HG02588 (cell line): ENCODE measurements at regions not wholly inside any gene's neighbourhood (a gene's known extent, or its start where the extent isn't known, plus 50 kb on each side); places are given as distances from the start of the nearest gene placed in this dataset.
A peak's percentile ranks its signal among the peaks of the same experiment; 100 is the strongest.
"Not testable (repeated sequence)": the region's sequence is repeated elsewhere in the genome, so short reads cannot be mapped to it uniquely, and the experiment has no call there.

ENCODE experiments used
- ATAC-seq: cut with Tn5 transposase; IDR thresholded peaks from one replicate; pipeline ENCODE4 v1.9.1; 2021; ENCODE audit warnings: mild to moderate bottlenecking, moderate library complexity; ENCODE audit not compliant: unreplicated experiment

DNA sequence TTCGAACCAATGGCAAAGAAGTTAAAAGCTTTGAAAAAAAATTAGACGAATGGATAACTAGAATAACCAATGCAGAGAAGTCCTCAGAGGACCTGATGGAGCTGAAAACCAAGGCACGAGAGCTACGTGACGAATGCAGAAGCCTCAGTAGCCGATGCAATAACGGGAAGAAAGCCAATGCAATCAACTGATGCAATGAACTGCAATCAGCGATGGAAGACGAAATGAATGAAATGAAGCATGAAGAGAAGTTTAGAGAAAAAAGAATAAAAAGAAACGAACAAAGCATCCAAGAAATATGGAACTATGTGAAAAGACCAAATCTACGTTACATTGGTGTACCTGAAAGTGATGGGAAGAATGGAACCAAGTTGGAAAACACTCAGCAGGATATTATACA, 52.6 kb upstream of the MRPS30 start:
- not testable (repeated sequence) for ATAC-seq

DNA sequence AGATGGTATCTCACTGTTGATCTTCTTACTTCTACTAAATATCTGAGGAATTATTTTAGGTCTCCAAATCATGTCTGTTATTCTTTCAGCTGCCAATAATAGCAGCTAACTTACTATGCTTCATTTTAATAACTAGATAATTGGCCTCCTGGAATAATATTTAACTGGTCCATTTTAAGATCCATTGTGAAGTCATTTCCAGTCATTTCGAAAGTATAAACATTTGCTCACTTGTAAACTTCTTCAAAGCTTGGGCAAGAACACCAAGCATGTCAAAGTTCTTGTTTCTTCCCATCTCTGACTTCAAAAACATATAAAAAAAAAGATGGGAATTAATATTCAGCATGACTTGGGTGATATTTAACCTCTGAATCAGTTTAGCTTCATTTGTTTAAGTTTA, 61.4 kb upstream of the MRPS30 start:
- ATAC-seq: no peak

DNA sequence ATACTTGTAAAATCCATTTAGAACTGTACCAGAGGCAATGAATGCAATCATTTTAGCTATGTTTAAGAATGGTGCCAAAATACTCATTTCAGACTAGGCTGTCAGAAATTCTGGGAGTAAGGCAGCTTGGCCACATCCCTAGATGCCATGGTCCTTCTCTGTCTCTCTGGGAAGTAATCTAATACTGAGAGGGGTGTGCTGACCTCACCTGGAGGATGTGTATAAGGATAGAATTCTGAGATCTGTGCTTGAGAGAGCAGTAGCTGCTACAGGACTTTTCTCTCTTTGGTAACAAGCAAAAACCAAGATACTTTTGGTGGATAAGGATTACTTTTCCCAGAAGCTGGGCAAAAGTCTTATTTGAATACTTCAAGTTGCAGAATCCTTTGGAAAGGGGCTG, 68.1 kb upstream of the MRPS30 start:
- ATAC-seq: no peak

DNA sequence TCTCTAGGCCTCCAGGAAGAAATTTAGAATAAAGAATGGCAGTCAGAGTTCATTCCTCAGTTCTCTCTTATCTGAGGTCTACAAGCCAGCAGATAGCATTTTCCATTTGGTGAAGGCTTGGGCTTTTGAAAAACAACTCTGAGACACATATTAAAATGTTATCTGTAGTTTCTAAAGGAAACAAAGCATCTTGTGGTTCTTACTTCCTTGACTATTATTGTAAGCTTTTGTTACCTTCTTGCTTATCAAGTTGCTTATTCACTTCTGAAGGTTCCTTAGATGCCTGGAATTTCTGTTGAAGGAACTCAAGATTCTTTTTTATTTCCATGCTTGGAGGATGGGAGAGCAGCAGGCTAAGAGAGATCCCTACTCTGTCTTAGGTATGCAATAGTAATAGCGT, 79.2 kb upstream of the MRPS30 start:
- no peak for ATAC-seq

DNA sequence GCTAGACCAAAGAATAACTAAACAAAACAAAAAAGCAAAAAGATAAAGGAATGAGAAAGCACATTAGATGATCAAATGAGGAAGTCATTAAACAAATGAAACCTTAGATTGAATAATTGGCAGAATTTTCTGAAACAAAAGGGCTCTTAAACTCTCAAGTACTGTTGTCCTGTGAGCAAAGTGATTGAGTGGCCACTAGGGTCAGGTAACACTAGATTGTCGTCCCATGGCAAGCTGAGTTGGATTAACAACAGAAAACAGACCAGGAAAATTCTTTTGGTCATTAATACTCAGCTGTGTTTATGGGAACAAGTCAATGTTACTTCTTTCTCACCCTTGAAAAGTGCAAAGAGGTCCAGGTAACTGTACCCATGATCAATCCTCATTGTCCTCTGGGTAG, 81.6 kb upstream of the MRPS30 start:
- ATAC-seq: no peak

DNA sequence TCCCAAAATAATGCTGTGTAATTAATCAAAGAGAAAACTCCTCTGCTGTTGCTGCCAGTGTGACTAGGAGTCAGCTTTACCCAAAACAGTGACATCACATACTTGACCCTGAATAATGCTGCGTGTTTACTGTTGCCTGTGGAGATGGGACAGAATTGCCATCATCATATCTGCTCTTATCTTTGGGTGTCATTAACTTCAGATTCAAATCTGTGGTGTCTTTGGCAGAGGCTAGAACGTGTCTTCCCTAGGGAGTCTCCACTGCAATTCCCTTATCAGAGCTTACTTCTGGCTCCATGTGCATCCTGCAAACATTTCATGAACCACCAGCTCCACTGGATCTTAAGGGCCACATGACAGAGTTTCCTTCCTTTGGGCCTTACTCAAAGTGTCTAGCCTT, 88.9 kb upstream of the MRPS30 start:
- ATAC-seq: no peak

DNA sequence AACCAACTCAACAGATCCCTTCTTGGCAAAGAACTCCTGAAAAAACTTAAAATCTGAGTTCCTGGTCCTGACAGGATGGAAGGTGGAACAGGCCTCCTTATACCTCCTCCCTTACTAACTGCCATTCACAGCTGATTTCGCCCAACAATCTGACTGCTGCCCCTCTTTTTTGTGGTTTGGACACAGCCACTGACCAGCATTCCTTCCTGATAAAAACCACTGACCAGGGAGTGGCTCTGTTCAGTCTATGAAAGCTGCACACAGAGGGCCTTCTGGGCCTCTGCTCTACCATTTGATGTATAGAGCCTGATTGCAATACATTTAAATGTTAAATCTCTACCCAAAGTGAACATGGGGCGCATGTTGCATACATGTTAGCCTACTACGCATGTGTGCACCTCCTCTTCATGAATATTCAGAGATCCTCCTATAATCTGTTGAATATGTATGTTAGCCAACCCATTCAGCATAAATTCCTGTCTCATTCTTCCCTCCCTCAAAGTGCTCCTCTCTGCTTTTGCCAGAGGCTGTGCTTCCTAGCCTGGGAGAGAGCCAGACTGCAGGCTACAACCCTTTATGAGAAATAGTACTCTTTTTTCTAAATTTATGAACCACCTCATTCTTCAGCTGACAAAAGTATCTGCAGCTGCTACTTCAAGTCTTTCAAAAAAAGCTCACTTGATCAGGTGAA, 93.7 kb upstream of the MRPS30 start:
- no peak for ATAC-seq

DNA sequence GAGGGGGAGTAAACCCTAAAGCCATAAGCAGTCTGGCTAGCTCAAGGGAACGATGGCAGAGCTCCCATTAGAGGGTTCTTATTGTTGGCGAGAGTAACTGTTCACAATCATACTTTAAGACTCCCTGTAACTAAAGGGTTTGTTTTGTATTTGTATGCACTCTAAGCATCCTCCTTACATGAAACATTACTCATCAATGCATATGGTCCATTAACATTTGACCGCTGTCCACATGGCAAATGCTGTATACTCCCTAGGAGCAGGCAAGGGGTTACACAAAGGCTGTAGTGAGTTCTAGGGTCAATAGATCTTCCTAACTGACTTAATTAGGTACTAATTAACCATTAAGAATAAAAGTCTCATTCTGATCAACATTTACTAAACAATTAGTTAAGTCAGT, 95.3 kb upstream of the MRPS30 start:
- ATAC-seq: no peak

DNA sequence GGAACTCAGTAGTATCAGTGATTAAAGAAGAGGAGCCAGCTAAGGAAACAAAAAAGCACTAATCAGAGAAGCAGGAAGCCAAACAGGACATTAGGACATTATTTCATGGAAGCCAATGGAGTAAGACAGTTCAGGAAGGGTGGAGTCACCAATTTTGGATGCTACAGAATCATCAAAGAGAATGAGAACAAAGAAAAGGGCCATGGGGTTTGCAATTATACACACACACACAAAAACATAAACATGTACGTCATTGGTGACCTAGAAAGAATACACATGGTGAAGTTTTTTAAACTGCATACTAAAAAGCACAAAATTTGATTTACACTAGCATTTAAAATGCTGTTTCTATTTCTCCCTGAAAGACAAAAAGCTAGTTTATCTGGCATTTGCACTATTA, 96.8 kb upstream of the MRPS30 start:
- ATAC-seq: no peak

DNA sequence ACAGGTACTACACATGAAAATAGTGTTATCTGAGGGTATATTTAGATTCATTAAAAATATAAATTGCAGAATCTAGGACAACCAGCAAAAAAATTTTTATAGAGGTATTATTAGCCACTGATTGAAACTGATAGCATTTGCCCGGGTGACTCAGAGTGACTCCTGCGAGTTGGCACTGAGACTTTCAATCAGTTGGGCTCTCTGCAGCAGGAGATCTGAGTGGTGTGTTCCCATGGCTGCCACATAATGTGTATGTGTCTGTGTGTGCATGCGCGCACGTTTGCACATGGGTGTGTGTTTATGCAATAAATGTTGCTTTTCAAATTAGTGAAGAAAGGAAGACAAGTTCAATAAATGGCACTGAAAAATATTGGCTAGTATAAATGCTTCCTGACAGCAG, 100.1 kb upstream of the MRPS30 start:
- ATAC-seq: no peak

DNA sequence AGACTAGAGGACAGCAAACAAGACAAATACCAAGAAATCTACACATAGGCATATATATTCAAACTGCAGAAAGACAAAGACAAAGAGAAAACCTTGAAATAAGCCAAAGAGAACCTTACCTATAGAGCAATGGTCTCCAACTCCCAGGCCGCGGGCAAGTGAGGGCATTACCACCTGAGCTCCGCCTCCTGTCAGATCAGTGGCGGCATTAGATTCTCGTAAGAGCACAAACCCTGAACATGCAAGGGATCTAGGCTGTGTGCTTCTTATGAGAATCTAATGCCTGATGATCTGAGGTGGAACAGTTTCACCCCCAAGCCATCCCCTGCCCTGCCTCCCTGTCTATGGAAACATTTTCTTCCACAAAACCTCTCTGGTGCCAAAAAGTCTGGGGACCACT, 101.0 kb upstream of the MRPS30 start:
- no peak for ATAC-seq

DNA sequence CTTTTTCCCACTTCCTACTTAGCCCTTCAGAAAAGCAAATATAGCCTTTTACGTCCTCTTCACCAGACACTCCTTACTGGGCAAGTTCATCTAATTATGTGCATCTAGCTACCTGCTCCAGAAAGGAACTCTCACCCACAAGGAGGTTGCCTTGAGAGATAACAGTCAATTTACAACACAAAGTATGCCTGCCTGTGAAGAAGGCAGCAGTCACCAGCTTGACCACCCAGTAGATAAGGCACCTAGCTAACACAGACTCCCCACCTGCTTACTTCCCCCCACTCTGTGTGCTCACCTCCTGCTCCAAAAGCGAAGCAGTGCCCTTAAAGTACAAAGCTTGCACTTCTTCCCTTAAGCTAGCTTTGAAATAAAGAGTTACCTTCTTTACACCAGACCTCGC, 111.7 kb upstream of the MRPS30 start:
- ATAC-seq: no peak

DNA sequence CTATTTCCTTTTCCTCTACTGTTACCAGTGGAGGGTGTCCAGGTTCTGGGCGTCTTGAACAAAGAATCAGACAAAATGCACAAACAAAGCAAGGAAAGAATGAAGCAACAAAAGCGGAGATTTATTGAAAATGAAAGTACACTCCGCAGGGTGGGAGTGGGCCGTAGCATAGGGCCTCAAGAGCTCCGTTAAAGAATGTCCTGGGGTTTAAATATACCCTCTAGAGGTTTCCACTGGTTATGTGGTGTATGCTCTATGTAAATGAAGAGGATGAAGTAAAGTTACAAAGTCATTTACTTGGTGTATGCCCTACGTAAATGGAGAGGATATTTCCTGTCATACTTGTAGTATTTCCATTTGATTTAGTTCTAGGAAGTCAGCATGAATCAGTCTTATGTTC, 113.5 kb upstream of the MRPS30 start:
- ATAC-seq: no peak

DNA sequence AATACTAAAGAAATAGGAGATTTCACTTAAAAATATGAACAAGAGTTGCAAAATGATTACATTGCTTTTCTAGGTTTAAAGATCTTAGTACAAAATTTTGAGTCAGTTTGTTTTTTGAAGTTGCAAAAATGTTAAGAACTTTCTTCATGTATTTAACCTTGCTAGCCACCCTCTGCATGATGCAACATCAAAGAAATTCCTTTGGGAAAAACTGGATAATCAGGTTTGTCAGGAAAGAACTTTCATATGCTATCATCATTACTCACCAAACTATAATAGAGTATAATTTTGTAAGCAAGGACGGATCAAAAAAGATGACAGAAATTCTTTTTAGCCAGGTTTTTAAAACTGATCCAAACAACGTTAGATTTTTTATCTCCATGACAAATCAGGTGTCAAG, 116.9 kb upstream of the MRPS30 start:
- no peak for ATAC-seq

DNA sequence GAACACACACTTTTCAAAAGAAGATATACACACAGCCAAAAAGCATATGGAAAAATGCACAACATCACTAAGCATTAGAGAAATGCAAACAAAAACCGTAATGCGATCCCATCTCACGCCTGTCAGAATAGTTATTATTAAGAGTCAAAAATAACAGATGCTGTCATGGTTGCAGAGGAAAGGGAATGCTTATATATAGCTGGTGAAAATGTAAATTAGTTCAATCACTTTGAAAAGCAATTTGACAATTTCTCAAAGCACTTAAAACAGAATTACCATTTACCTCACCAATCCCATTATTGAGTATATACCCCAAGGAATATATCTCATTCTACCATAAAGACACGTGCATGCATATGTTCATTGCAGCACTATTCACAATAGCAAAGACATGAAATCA, 126.8 kb upstream of the MRPS30 start:
- ATAC-seq: no peak

DNA sequence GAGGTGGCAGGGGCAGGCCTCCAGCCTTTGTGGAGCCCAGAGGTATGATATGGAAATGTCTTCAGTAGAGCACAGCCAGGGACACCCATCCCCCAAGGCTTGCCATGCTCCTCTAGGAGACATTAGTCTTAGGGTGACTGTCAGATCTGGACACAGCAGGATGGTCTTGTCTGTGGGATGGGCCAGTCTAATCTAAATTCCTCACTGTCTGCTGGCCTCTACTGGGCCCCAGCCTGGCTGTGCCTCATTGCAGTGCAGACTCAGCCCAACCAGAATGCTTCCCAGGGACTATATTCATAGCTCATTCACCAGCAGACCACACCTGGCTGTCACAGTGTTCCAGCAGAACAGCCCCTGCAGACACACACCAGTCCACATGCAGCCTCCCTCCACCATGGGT, 129.5 kb upstream of the MRPS30 start:
- no peak for ATAC-seq

DNA sequence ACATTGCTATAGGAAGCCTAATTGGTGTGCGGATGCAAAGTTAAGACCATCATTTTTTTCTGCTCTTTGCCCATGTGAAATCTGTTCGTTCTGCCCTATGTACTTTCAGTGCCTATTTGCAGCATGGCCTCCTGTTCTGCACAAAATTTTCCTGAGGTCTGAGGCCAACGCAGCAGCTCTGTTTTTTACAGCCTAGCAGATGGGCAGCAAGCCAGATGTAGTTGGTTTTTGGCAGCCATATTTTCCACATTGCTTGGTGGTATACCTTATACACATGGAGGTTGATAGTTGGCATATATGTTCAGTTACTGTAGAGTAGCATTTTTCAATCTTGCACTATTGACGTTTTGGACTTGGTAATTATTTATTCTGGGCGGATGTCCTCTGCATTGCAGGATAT, 133.5 kb upstream of the MRPS30 start:
- ATAC-seq: no peak

DNA sequence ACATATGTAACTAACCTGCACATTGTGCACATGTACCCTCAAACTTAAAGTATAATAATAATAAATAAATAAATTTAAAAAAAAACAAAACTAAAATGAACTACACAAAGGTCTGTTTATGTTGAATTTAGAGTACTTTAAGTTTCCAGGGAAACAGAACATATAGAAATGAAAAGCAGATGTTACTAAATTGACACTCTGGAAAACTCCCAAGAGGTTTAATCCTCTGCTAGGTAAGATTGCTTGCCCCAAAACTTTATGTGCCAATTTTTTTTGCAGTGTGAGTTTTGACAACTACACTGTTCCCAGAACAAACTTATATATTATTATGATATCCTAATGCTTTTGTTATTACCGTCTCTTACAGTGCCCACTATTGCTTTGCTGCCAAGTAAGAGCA, 134.3 kb upstream of the MRPS30 start:
- ATAC-seq: no peak

DNA sequence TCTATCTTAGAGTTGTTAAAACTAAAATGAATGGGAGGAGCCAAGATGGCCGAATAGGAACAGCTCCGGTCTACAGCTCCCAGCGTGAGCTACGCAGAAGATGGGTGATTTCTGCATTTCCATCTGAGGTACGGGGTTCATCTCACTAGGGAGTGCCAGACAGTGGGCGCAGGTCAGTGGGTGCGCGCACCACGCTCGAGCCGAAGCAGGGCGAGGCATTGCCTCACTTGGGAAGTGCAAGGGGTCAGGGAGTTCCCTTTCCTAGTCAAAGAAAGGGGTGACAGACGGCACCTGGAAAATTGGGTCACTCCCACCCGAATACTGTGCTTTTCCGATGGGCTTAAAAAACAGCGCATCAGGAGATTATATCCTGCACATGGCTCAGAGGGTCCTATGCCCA, 140.3 kb upstream of the MRPS30 start:
- ATAC-seq: not testable (repeated sequence)

DNA sequence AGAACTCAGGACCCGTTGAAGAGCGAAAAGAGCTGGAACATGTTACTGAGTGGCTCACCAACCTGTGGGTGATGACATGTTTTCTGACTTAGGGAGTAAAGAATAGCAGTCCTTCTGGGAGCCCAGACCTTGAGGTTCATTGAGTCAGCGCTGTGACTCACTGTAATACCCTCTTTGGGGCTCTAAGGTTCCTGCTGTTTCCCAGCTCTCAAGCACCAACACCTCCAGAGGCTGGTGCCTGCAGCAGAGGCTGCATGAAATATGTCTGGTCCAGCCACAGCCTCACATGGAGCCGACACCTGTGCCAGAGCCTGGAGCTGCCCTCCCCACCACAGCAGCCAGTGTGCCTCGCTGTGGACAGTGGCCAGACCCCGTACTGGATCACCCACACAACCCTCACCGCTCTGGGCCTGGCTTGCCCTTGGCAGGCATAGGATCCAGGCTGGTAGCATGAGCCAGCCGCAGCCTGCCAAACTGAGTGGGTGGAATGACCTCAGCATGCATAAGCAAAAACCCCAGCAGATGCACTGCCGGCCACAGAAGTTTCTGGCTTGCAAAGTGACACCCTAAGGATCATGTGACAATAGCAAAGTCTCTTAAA, 143.5 kb upstream of the MRPS30 start:
- ATAC-seq: peak; percentile 69

DNA sequence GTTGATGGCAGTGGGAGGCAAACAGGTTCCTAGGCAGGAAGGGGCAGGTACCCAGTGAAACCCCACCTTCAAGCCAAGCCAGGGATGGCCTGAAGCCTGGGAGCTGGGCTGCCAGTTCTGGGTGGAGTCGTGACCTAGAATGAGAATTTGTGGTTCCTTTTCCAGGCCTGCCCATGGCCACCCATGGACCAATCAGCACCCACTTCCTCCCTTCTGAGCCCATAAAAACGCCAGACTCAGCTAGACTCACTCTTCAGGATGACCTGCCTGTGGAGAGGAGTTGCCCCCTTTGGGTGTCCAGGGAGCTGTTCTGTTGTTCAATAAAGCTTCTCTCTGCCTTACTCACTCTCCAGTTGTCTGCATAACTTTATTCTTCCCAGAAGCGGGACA, 144.0 kb upstream of the MRPS30 start:
- ATAC-seq: no peak

DNA sequence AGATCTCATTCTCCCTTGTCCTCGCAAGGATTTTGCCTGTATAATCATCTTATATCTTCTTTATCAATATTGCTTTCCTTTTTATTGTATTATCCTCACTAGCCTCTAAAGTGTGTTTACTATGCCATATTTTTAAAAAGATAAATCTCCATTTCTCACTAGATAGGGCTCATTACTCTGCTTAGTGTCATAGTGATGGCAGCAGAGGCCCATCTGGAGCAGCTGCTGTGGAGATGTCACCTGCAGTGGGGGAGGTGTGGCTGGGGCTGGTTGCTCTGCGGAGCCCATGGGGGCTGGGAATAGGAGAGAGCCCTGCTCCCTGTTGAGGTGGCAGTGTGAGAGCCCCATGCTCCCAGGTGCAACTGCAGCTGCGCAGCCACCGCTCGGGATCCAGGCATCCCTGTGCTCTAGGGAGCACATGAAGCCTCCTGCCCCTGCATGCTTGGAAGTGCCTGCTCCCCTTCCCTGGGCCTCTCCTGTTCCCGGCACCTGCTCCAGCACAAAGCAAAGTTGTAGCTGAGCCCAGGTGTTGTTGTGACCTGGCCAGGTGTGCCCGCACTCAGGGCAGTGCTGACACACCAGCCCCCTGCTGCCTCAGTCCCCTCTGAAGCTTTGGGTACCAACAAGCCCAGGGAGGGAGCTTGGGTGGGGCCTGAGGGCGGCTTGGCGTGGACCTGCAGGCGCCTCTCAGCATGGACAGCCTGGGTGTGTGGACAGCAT, 144.6 kb upstream of the MRPS30 start:
- no peak for ATAC-seq

DNA sequence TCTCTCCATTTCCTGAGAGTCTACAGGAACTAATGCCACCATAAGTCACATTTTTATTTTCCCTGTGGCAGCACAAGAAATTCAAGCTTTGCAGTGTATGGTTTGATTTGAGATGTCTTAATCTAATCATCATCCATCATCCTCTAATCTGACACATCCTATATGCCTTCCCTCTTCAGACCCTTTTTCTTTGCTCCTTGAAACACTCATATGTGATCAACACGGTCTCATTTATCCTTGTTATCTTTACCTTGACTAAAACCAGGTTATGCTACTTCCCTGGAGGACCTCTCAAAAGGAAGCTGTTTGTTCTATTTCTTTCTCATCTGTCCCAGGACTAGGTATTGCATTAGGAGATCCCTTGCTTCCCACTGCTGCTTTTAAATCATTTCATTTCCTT, 146.9 kb upstream of the MRPS30 start:
- no peak for ATAC-seq
